ENCODE measurements at regions not wholly inside any gene's neighbourhood (a gene's known extent, or its start where the extent isn't known, plus 50 kb on each side); places are given as distances from the start of the nearest gene placed in this dataset.

GRCh38 chr4:14059006-14059405, 431.5 kb upstream of the BOD1L1 start:
- TF ChIP-seq EP300 (IDR thresholded peaks at IDR 0.05) (no peak), POLR2A (IDR thresholded peaks at IDR 0.05; ENCODE audit: low read depth) (no peak), CTCF (IDR thresholded peaks at IDR 0.05) (no peak), POLR2AphosphoS5 (IDR thresholded peaks at IDR 0.05) (no peak)
- no peaks in the 10 kb centered on the region for H3K9me3 ChIP-seq
- 65% methylated on average over 4 of the region's 4 CpGs for WGBS
- H3K4me1 ChIP-seq: no peaks in the 10 kb centered on the region
- H3K27ac ChIP-seq (replicated peaks in 1 of 4): no peak overlapping the region
- intact Hi-C loops (cut with DNase I): no loop called here
- H3K36me3 ChIP-seq: no peaks in the 10 kb centered on the region
- H3K4me3 ChIP-seq: no peak overlapping the region
- no peaks in the 10 kb centered on the region for H3K27me3 ChIP-seq
- no peak for DNase-seq (ENCODE audit: extremely low spot score)

GRCh38 chr4:14064984-14065383, 437.5 kb upstream of the BOD1L1 start:
- WGBS: 82% methylated on average over 2 of the region's 2 CpGs
- TF ChIP-seq POLR2AphosphoS5 (IDR thresholded peaks at IDR 0.05): no peak
- no peak for TF ChIP-seq EP300 (IDR thresholded peaks at IDR 0.05)
- no peak for TF ChIP-seq CTCF (IDR thresholded peaks at IDR 0.05)
- no peak for TF ChIP-seq POLR2A (IDR thresholded peaks at IDR 0.05; ENCODE audit: low read depth)
- Histone ChIP-seq H3K4me1 (no peaks in the 10 kb centered on the region), H3K27ac (replicated peaks in 1 of 4) (no peak overlapping the region), H3K36me3 (no peaks in the 10 kb centered on the region), H3K9me3 (no peaks in the 10 kb centered on the region), H3K4me3 (no peak overlapping the region), H3K27me3 (no peaks in the 10 kb centered on the region)
- DNase-seq (ENCODE audit: extremely low spot score): no peak
- intact Hi-C loops (cut with DNase I): no loop called here

- no peaks in the 10 kb centered on the region for H3K27me3 ChIP-seq
- no peaks in the 10 kb centered on the region for H3K9me3 ChIP-seq
- H3K36me3 ChIP-seq: no peaks in the 10 kb centered on the region
- 88% methylated on average over 5 of the region's 5 CpGs for WGBS
- intact Hi-C loops (cut with DNase I): no loop called here
- TF ChIP-seq CTCF (IDR thresholded peaks at IDR 0.05): no peak
- no peak for TF ChIP-seq EP300 (IDR thresholded peaks at IDR 0.05)
- no peak for TF ChIP-seq POLR2A (IDR thresholded peaks at IDR 0.05; ENCODE audit: low read depth)
- TF ChIP-seq POLR2AphosphoS5 (IDR thresholded peaks at IDR 0.05): no peak
- H3K4me1 ChIP-seq: no peaks in the 10 kb centered on the region
- no peak overlapping the region for H3K4me3 ChIP-seq
- H3K27ac ChIP-seq (replicated peaks in 1 of 4): no peak overlapping the region
- no peak for DNase-seq (ENCODE audit: extremely low spot score)
These were observed 437.9 kb upstream of the BOD1L1 start for GRCh38 chr4:14065406-14065805.

GRCh38 chr4:14066979-14067378, 439.5 kb upstream of the BOD1L1 start:
- TF ChIP-seq POLR2A (IDR thresholded peaks at IDR 0.05; ENCODE audit: low read depth): no peak
- TF ChIP-seq POLR2AphosphoS5 (IDR thresholded peaks at IDR 0.05): no peak
- no peak for TF ChIP-seq CTCF (IDR thresholded peaks at IDR 0.05)
- TF ChIP-seq EP300 (IDR thresholded peaks at IDR 0.05): no peak

GRCh38 chr4:14069886-14070285, 442.4 kb upstream of the BOD1L1 start:
- H3K4me3 ChIP-seq: no peak overlapping the region
- WGBS: 53% methylated on average over 4 of the region's 4 CpGs
- no peak overlapping the region for H3K27ac ChIP-seq (replicated peaks in 1 of 4)
- intact Hi-C loops (cut with DNase I): no loop called here
- H3K36me3 ChIP-seq: no peaks in the 10 kb centered on the region
- H3K4me1 ChIP-seq: no peaks in the 10 kb centered on the region
- no peaks in the 10 kb centered on the region for H3K27me3 ChIP-seq
- peaks cover 0 to 31% (median 18%) of the 10 kb centered on the region in 4 donors for H3K9me3 ChIP-seq
- DNase-seq (ENCODE audit: extremely low spot score): no peak
- no peak for TF ChIP-seq POLR2AphosphoS5 (IDR thresholded peaks at IDR 0.05)
- no peak for TF ChIP-seq POLR2A (IDR thresholded peaks at IDR 0.05; ENCODE audit: low read depth)
- TF ChIP-seq EP300 (IDR thresholded peaks at IDR 0.05): no peak

More at GRCh38 chr4:14066979-14067378, 439.5 kb upstream of the BOD1L1 start:
- DNase-seq (ENCODE audit: extremely low spot score): no peak
- Histone ChIP-seq H3K36me3 (no peaks in the 10 kb centered on the region), H3K27me3 (no peaks in the 10 kb centered on the region), H3K4me1 (no peaks in the 10 kb centered on the region), H3K4me3 (no peak overlapping the region), H3K27ac (replicated peaks in 1 of 4) (no peak overlapping the region), H3K9me3 (peaks cover 0 to 10% (median 6%) of the 10 kb centered on the region in 4 donors)
- intact Hi-C loops (cut with DNase I): no loop called here
- 77% methylated on average over 1 of the region's 1 CpG for WGBS

Data from esophagus muscularis mucosa (tissue), 4 donors.